PC-3 (cell line): ENCODE measurements at regions not wholly inside any gene's neighbourhood (a gene's known extent, or its start where the extent isn't known, plus 50 kb on each side); places are given as distances from the start of the nearest gene placed in this dataset.
"Not testable (repeated sequence)": the region's sequence is repeated elsewhere in the genome, so short reads cannot be mapped to it uniquely, and the experiment has no call there.

Experiments
- CTCF ChIP-seq: fragments of 300-600 bp; sonication (generic); conservative IDR thresholded peaks from 2 replicates; pipeline ENCODE4 v1.5.1; 2017; ENCODE audit warnings: antibody characterized with exemption, low read depth, mild to moderate bottlenecking, low read length
- EZH2phosphoT487 ChIP-seq: fragments of 300-600 bp; sonication (generic); IDR thresholded peaks from 2 replicates; pipeline ENCODE4 v1.6.1; 2018; ENCODE audit warnings: mild to moderate bottlenecking, antibody characterized with exemption, low read length, borderline replicate concordance

GRCh38 chr1:229173491-229174476 is 97.1 kb upstream of the RAB4A start:
- not testable (repeated sequence) for TF ChIP-seq CTCF, EZH2phosphoT487
